MCF 10A (cell line): ENCODE measurements at regions not wholly inside any gene's neighbourhood (a gene's known extent, or its start where the extent isn't known, plus 50 kb on each side); places are given as distances from the start of the nearest gene placed in this dataset.

Source experiments
- BruUV-seq: library from RNA; stranded (reverse); fragments of 400-500 nt; replicated peaks from 2 replicates; lab custom pipeline; 2021; lab: Mats Ljungman, UMichigan
- CTCF ChIA-PET: fragments of 300-600 bp; sonication (Branson Sonifier 250); formaldehyde crosslinking; extraction: SDS; loops from one replicate; lab custom pipeline; 2021; ENCODE audit warnings: antibody characterized with exemption, inconsistent platforms; lab: Yijun Ruan, JAX
- POLR2A ChIA-PET: fragments of 300-600, 350-650 bp; sonication (Branson Sonifier 250); formaldehyde crosslinking; extraction: SDS; loops from one replicate; lab custom pipeline; 2020; ENCODE audit warnings: antibody characterized with exemption, inconsistent platforms; lab: Yijun Ruan, JAX
- DNase-seq: peaks from one replicate; pipeline ENCODE4 v3.0.0-alpha.2; 2018; ENCODE audit not compliant: unreplicated experiment
- H3K27ac Mint-ChIP-seq: one replicate; pipeline ENCODE4 v1.8.0; 2022; ENCODE audit warnings: mild to moderate bottlenecking, low read depth, mixed read lengths; ENCODE audit not compliant: unreplicated experiment
- H3K27me3 Mint-ChIP-seq: one replicate; pipeline ENCODE4 v1.8.0; 2022; ENCODE audit warnings: mixed read lengths; ENCODE audit not compliant: insufficient read depth, unreplicated experiment
- H3K36me3 Mint-ChIP-seq: one replicate; pipeline ENCODE4 v1.8.0; 2022; ENCODE audit warnings: mild to moderate bottlenecking, moderate library complexity, mixed read lengths; ENCODE audit not compliant: insufficient read depth, unreplicated experiment
- H3K4me1 Mint-ChIP-seq: one replicate; pipeline ENCODE4 v1.8.0; 2022; ENCODE audit warnings: mixed read lengths; ENCODE audit not compliant: insufficient read depth, unreplicated experiment
- H3K4me3 Mint-ChIP-seq: one replicate; pipeline ENCODE4 v1.8.0; 2022; ENCODE audit warnings: mild to moderate bottlenecking, moderate library complexity, mixed read lengths; ENCODE audit not compliant: unreplicated experiment
- H3K9me3 Mint-ChIP-seq: one replicate; pipeline ENCODE4 v1.8.0; 2022; ENCODE audit warnings: mixed read lengths; ENCODE audit not compliant: unreplicated experiment
- CTCF ChIP-seq: fragments of 200-600 bp; IDR thresholded peaks from one replicate; pipeline ENCODE4 v1.8.0; 2022; ENCODE audit warnings: antibody characterized with exemption, mild to moderate bottlenecking; ENCODE audit not compliant: unreplicated experiment
- intact Hi-C: fragments of 100-400 bp; cut with micrococcal nuclease; formaldehyde crosslinking; loops from 2 replicates; pipeline ENCODE4 v1.14.1; 2022

GRCh38 chrX:22674932-22675331 lies 324.8 kb upstream of the DDX53 start:
- Mint-ChIP-seq H3K4me3 (no peak overlapping the region), H3K4me1 (no peaks in the 10 kb centered on the region), H3K27me3 (peaks cover 52% of the 10 kb centered on the region), H3K27ac (no peak overlapping the region), H3K36me3 (no peaks in the 10 kb centered on the region), H3K9me3 (peaks cover 14% of the 10 kb centered on the region)
- no peak for TF ChIP-seq CTCF
- no TSS peak for BruUV-seq
- CTCF ChIA-PET: interaction anchor here (1.1 kb wide), 1 partner anchor 55 kb away, joined by 3 read pairs; no protein-coding TSS in a partner anchor
- POLR2A ChIA-PET: no interaction called here
- intact Hi-C loops: no loop called here
- no peak for DNase-seq

- peak; percentile 63 for DNase-seq
- peaks cover 8% of the 10 kb centered on the region for H3K9me3 Mint-ChIP-seq
- H3K36me3 Mint-ChIP-seq: no peaks in the 10 kb centered on the region
- H3K4me1 Mint-ChIP-seq: no peaks in the 10 kb centered on the region
- intact Hi-C loops: no loop called here
- POLR2A ChIA-PET: interaction anchor here (0.6 to 1.1 kb wide), 2 partner anchors 12 to 158 kb away, joined by 3 read pairs; no protein-coding TSS in a partner anchor
- peaks cover 60% of the 10 kb centered on the region for H3K27me3 Mint-ChIP-seq
- BruUV-seq: no TSS peak
- no peak overlapping the region for H3K4me3 Mint-ChIP-seq
- no peak for TF ChIP-seq CTCF
- CTCF ChIA-PET: interaction anchor here (1.0 kb wide), 1 partner anchor 62 kb away, joined by 3 read pairs; no protein-coding TSS in a partner anchor
- peak overlapping the region; percentile 39 for H3K27ac Mint-ChIP-seq
Measured at GRCh38 chrX:22686138-22686541, 313.6 kb upstream of the DDX53 start.

- H3K36me3 Mint-ChIP-seq: no peaks in the 10 kb centered on the region
- H3K27ac Mint-ChIP-seq: no peak overlapping the region
Measured at GRCh38 chrX:22689290-22689689, 310.5 kb upstream of the DDX53 start.

GRCh38 chrX:22690116-22690515 lies 309.6 kb upstream of the DDX53 start:
- no peaks in the 10 kb centered on the region for H3K9me3 Mint-ChIP-seq
- H3K27ac Mint-ChIP-seq: no peak overlapping the region
- TF ChIP-seq CTCF: no peak
- DNase-seq: no peak
- ChIA-PET CTCF (no interaction called here), POLR2A (no interaction called here)
- H3K4me3 Mint-ChIP-seq: no peak overlapping the region
- no TSS peak for BruUV-seq
- no peaks in the 10 kb centered on the region for H3K4me1 Mint-ChIP-seq
- intact Hi-C loops: no loop called here
- H3K27me3 Mint-ChIP-seq: peaks cover 61% of the 10 kb centered on the region
- no peaks in the 10 kb centered on the region for H3K36me3 Mint-ChIP-seq

More at GRCh38 chrX:22689290-22689689, 310.5 kb upstream of the DDX53 start:
- ChIA-PET CTCF (no interaction called here), POLR2A (no interaction called here)
- no peak for TF ChIP-seq CTCF
- intact Hi-C loops: no loop called here
- no peak for DNase-seq
- no peak overlapping the region for H3K4me3 Mint-ChIP-seq
- no peaks in the 10 kb centered on the region for H3K4me1 Mint-ChIP-seq
- H3K9me3 Mint-ChIP-seq: no peaks in the 10 kb centered on the region
- H3K27me3 Mint-ChIP-seq: peaks cover 61% of the 10 kb centered on the region
- no TSS peak for BruUV-seq
